ENCODE measurements at regions not wholly inside any gene's neighbourhood (a gene's known extent, or its start where the extent isn't known, plus 50 kb on each side); places are given as distances from the start of the nearest gene placed in this dataset.

DNA sequence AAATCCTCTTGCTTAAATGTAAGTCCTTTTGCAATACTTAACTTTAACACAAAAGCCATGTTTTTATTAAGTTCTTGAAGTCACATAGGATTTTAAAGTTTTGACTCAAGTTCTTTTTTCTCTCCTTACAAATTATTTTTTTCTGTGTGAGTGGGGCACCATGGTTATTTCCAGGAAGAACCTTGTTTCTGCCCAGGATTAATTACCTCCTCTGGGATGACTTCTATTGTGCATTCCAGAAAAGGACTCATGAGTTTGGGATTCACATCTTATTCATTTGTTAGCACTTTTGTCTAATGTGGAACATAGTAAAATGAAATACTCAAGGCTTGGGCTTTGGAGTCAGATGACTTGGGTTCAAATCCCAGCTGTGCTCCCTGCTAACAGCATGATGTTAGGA lies 421.4 kb upstream of the WWC1 start:
- no peak for DNase-seq (ENCODE audit: low spot score)
- TF ChIP-seq, protein P1, sequence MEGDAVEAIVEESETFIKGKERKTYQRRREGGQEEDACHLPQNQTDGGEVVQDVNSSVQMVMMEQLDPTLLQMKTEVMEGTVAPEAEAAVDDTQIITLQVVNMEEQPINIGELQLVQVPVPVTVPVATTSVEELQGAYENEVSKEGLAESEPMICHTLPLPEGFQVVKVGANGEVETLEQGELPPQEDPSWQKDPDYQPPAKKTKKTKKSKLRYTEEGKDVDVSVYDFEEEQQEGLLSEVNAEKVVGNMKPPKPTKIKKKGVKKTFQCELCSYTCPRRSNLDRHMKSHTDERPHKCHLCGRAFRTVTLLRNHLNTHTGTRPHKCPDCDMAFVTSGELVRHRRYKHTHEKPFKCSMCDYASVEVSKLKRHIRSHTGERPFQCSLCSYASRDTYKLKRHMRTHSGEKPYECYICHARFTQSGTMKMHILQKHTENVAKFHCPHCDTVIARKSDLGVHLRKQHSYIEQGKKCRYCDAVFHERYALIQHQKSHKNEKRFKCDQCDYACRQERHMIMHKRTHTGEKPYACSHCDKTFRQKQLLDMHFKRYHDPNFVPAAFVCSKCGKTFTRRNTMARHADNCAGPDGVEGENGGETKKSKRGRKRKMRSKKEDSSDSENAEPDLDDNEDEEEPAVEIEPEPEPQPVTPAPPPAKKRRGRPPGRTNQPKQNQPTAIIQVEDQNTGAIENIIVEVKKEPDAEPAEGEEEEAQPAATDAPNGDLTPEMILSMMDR (IDR thresholded peaks at IDR 0.05; ENCODE audit: extremely low read depth, missing control alignments) = no peak

DNA sequence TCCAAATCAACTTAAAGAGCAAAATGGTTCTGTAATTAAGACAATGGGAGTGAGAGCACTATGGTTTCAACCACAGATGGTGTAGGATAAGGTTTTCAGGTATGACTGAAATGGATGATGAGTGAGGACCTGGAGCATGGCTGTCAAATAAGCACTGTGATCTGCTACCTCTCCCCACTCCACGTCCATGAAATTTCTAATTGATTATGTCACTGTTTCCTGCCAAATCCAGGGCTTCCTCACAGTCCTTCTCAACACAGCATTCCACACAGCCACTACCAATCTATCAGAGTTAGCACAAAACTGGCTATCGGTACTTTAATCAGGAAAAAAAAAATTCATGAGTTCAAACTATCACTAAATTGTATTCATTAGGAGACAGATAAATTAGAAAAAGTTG lies 420.4 kb upstream of the WWC1 start:
- TF ChIP-seq, protein P1 (IDR thresholded peaks at IDR 0.05; ENCODE audit: extremely low read depth, missing control alignments) = no peak
- DNase-seq (ENCODE audit: low spot score) = no peak

DNA sequence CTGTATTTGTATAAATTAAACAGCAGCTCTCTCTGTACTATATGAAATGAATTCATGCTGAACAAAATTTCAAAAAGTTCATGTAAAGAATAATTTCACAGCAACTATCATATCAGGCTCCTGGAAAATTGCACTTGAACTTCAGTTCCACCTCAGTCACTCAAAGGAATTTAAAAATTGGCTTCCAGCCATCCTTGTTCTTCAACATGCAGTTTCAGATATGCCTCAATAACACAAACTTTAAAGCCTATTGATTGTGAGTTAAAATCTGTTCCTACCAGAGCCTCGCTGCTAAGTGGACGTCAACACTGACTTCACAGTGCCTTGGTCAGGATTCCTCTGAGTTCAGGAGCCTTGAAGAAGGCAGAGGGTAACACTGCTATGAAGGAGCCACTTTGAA lies 418.7 kb upstream of the WWC1 start:
- TF ChIP-seq, protein P1 (IDR thresholded peaks at IDR 0.05; ENCODE audit: extremely low read depth, missing control alignments) = no peak
- no peak for DNase-seq (ENCODE audit: low spot score)

DNA sequence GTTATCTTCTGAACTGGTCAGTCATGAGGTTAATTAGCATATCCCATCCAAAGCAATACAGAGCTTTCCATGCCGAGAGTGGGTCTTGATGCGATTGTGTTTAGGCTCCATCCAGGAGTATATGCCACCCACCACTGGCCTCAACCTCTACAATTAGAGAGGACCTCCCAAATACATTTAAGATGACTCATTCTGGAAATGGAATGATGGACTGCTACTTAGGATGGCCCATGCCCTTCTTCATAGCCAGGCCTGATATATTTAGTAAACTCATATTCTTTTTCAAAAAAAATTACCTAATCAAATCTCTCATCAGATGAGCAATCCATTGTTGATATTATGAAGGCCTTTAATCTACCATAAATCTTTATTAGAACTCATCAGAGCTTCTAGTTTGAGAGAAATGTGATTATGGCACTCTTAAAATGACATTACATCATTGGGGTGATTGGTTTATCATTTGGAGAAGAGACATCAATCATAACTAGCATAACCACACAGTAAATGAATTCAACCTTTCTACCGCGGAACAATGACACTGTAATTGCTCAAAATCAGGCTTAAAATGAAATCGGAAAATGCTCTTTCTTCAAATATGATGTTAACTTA lies 414.2 kb upstream of the WWC1 start:
- TF ChIP-seq, protein P1 (IDR thresholded peaks at IDR 0.05; ENCODE audit: extremely low read depth, missing control alignments) = no peak
- DNase-seq (ENCODE audit: low spot score) = no peak

DNA sequence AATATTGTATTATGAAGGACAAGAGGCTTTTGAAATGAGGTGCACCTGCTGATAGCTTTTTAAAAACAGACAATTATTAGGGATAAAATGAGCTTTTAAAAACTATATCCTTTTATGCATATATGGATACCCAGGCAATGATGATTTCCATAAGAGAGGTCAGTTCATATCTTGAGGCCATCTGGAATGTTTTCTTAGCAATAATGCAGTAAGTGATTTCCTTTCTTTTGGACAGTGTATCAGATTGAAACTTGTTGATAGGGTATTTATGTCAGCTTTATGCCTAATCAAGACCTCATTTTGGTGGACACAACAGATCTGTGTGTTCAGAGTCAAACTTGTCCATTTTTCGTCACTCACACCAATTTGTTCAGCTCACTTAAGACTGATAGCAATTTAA lies 413.5 kb upstream of the WWC1 start:
- TF ChIP-seq, protein P1 (IDR thresholded peaks at IDR 0.05; ENCODE audit: extremely low read depth, missing control alignments) = no peak

DNA sequence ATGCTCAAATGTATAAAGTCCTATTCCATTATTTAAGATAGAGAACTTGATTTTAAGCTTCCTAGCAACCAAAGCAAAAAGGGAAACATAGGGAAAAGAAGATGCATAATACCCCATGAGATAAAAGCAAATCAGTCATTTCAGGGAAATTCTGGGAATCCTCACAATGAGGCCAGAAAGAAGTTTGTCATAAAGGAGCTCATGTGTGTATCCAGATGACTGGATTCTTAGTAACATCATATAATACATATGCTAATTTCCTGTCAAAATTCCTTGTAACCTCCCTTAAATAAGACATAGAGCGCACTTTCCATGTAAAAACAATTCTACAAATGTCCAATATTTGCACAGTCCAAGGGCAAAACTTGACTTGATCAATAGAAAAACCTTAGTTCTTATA lies 411.0 kb upstream of the WWC1 start:
- TF ChIP-seq, protein P1 (IDR thresholded peaks at IDR 0.05; ENCODE audit: extremely low read depth, missing control alignments) = no peak
- DNase-seq (ENCODE audit: low spot score) = no peak

More for the DNA sequence above, 413.5 kb upstream of the WWC1 start:
- no peak for DNase-seq (ENCODE audit: low spot score)

DNA sequence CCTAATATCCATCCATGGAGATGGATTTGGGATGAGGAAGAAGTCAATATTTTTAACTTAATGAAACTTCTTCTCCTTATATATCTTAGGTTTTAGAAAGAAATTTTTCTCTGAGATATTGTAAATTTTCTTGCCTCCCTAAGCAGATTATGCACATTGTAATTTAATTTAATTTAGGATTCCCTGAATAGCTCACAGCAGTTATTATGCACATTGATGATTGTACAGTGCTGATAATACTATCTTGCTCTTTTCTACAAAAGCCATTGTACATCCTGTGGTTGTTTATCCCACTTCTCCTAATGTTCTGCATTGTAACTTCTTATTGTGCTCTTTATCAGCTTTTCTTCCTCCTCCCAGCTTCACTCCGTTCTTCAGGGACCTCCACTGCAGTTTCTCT lies 410.4 kb upstream of the WWC1 start:
- TF ChIP-seq, protein P1 (IDR thresholded peaks at IDR 0.05; ENCODE audit: extremely low read depth, missing control alignments) = no peak

More for the DNA sequence above, 410.4 kb upstream of the WWC1 start:
- DNase-seq (ENCODE audit: low spot score) = no peak
